ENCODE measurements at regions not wholly inside any gene's neighbourhood (a gene's known extent, or its start where the extent isn't known, plus 50 kb on each side); places are given as distances from the start of the nearest gene placed in this dataset. TPM values are rescaled to one million over a fixed set of nuclear protein-coding genes. Genes with fewer than 3 reads are reported as not detected.

DNA sequence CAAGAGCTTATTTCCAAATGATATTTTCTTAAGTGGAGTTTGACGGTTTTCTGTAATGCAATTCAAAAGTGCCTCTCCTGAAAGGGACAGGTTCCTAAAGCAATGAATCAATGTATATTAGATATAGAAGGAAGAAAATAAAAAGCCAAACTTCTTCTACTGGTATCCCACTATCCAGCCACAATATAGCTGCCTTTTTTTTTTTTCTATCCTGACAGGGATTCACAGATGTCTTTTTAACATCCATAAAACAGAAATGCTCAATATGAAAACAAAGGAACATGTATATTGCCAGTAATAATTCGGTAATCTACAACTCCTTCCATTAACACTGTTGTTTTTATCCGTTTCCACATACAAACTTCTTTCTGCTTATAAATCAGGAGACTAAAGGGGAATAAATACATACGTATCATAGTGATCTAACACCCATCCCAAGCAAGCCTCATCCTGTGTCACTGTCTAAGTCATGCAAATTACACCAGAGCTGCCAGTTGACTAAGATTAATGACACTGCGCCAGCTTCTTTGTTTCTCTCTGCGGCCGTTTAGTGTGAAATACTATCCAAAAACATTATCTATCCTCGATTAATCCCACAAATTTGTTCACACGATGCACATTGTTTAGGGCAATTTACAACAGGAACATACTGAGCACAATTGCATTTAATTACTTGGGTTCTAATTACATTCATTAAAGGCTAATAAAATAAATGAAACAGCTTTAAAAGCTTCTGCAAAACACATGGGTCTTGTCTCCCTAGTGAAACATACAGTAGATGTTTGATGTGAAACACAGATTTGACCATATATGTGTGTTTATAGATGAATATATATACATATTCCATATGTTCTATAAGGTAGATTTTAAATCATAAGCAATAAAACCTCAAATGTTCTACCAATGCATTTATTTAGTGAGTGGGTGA is 51.9 kb upstream of the CDIN1 start:
- H3K27me3 Mint-ChIP-seq (ENCODE audit: insufficient read depth, unreplicated experiment), result no peaks in the 10 kb centered on the region
- ChIA-PET POLR2A (no interaction called here), CTCF (no interaction called here)
- no peaks in the 10 kb centered on the region for H3K36me3 ChIP-seq (ENCODE audit: control insufficient read depth, insufficient read depth, low read length)
- no peaks in the 10 kb centered on the region for H3K4me1 Mint-ChIP-seq (ENCODE audit: low read depth, unreplicated experiment)
- H3K27me3 ChIP-seq (replicated peaks; ENCODE audit: control insufficient read depth, insufficient read depth, low read length), result no peaks in the 10 kb centered on the region
- no TSS peak for BruUV-seq (replicated peaks)
- H3K27ac Mint-ChIP-seq (ENCODE audit: unreplicated experiment), result no peak overlapping the region
- intact Hi-C loops (cut with micrococcal nuclease; ENCODE audit: unreplicated experiment), result no loop called here
- TF ChIP-seq, protein P1, sequence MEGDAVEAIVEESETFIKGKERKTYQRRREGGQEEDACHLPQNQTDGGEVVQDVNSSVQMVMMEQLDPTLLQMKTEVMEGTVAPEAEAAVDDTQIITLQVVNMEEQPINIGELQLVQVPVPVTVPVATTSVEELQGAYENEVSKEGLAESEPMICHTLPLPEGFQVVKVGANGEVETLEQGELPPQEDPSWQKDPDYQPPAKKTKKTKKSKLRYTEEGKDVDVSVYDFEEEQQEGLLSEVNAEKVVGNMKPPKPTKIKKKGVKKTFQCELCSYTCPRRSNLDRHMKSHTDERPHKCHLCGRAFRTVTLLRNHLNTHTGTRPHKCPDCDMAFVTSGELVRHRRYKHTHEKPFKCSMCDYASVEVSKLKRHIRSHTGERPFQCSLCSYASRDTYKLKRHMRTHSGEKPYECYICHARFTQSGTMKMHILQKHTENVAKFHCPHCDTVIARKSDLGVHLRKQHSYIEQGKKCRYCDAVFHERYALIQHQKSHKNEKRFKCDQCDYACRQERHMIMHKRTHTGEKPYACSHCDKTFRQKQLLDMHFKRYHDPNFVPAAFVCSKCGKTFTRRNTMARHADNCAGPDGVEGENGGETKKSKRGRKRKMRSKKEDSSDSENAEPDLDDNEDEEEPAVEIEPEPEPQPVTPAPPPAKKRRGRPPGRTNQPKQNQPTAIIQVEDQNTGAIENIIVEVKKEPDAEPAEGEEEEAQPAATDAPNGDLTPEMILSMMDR (IDR thresholded peaks at IDR 0.05; ENCODE audit: insufficient read depth in 1 of 2, low read depth in 1 of 2, low read length in 1 of 2, severe bottlenecking in 1 of 2, unreplicated experiment in 1 of 2), result no peak
- H3K4me3 Mint-ChIP-seq (ENCODE audit: unreplicated experiment), result no peak overlapping the region
- no peaks in the 10 kb centered on the region for H3K36me3 Mint-ChIP-seq (ENCODE audit: insufficient read depth, unreplicated experiment)
- no peaks in the 10 kb centered on the region for H3K4me1 ChIP-seq
- DNase-seq, result no peak
- H3K9me3 ChIP-seq, result no peaks in the 10 kb centered on the region
- no peaks in the 10 kb centered on the region for H3K9me3 Mint-ChIP-seq (ENCODE audit: unreplicated experiment)
- H3K4me3 ChIP-seq (ENCODE audit: low read depth, low read length), result no peak overlapping the region

DNA sequence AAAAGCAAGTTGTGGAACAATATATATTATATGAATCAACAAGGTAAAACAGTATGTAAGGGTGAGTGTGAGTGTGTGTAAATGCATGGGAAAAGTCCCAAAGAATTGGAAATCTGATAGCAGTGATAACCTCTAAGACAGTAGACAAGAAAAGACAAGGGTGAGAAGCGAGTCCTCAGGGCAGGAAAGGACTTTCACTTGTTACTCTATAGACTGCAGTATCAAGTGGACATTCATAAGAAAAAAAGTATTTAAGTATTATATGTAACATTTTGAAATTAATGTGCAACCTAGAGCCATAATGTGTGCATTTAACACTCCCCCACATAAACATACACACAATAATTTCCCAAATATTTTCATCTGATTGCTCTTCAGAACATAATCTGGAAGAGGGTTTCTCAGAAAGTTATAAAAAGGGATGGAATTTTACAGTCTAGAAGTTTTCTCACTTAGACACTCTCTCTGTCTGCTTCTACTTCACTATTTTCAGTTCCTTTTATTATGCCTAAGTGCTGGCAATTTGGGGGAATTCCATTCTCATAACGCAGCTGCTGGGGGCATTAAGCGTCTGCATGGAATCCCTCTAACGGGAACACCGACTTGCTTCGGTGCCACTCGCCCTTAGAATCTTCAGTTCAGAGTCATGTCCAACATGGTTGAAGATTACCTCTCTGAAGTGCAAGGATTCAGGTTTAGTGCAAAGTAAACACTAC is 50.0 kb upstream of the CDIN1 start:
- no peak for DNase-seq
- Histone ChIP-seq H3K9me3 (no peaks in the 10 kb centered on the region), H3K4me3 (ENCODE audit: low read depth, low read length) (no peak overlapping the region), H3K27me3 (replicated peaks; ENCODE audit: control insufficient read depth, insufficient read depth, low read length) (no peaks in the 10 kb centered on the region), H3K4me1 (no peaks in the 10 kb centered on the region), H3K36me3 (ENCODE audit: control insufficient read depth, insufficient read depth, low read length) (no peaks in the 10 kb centered on the region)
- Mint-ChIP-seq H3K27me3 (ENCODE audit: insufficient read depth, unreplicated experiment) (no peaks in the 10 kb centered on the region), H3K9me3 (ENCODE audit: unreplicated experiment) (no peaks in the 10 kb centered on the region), H3K36me3 (ENCODE audit: insufficient read depth, unreplicated experiment) (no peaks in the 10 kb centered on the region), H3K27ac (ENCODE audit: unreplicated experiment) (no peak overlapping the region), H3K4me1 (ENCODE audit: low read depth, unreplicated experiment) (no peaks in the 10 kb centered on the region), H3K4me3 (ENCODE audit: unreplicated experiment) (no peak overlapping the region)
- TF ChIP-seq, protein P1 (IDR thresholded peaks at IDR 0.05; ENCODE audit: insufficient read depth in 1 of 2, low read depth in 1 of 2, low read length in 1 of 2, severe bottlenecking in 1 of 2, unreplicated experiment in 1 of 2), result no peak
- no TSS peak for BruUV-seq (replicated peaks)
- ChIA-PET CTCF (no interaction called here), POLR2A (no interaction called here)
- intact Hi-C loops (cut with micrococcal nuclease; ENCODE audit: unreplicated experiment), result no loop called here

Small RNA genes in the stretch of these regions (microRNA-seq; reads per million reads assigned to microRNA genes)
- gene MIR4510, result not detected

Data from Caco-2 (cell line).